Hepatocyte (in vitro differentiated cells): ENCODE measurements at regions not wholly inside any gene's neighbourhood (a gene's known extent, or its start where the extent isn't known, plus 50 kb on each side); places are given as distances from the start of the nearest gene placed in this dataset.
"Not testable (repeated sequence)": the region's sequence is repeated elsewhere in the genome, so short reads cannot be mapped to it uniquely, and the experiment has no call there.

Experiments used
- DNase-seq: peaks from one replicate; pipeline ENCODE4 v3.0.0-alpha.2; 2016; ENCODE audit warnings: low spot score
- H2AFZ ChIP-seq: fragments of 200-600 bp; sonication (generic); 2 replicates; pipeline ENCODE4 v1.6.0; 2016; ENCODE audit warnings: antibody characterized with exemption, mild to moderate bottlenecking
- H3K27ac ChIP-seq: fragments of 200-600 bp; sonication (generic); 2 replicates; pipeline ENCODE4 v1.5.1; 2016; ENCODE audit warnings: mild to moderate bottlenecking
- H3K27me3 ChIP-seq: fragments of 200-600 bp; sonication (generic); 2 replicates; pipeline ENCODE4 v1.6.1; 2016
- H3K36me3 ChIP-seq: fragments of 200-600 bp; sonication (generic); replicated peaks from 2 replicates; pipeline ENCODE4 v1.5.1; 2016; ENCODE audit warnings: low read depth; ENCODE audit not compliant: insufficient read depth
- H3K4me1 ChIP-seq: fragments of 200-600 bp; sonication (generic); 2 replicates; pipeline ENCODE4 v1.5.1; 2016; ENCODE audit warnings: mild to moderate bottlenecking, moderate library complexity; ENCODE audit not compliant: insufficient read depth
- H3K4me2 ChIP-seq: fragments of 200-600 bp; sonication (generic); 2 replicates; pipeline ENCODE4 v1.6.0; 2016
- H3K4me3 ChIP-seq: fragments of 200-600 bp; sonication (generic); 2 replicates; pipeline ENCODE4 v1.5.1; 2016; ENCODE audit warnings: mild to moderate bottlenecking
- H3K79me2 ChIP-seq: fragments of 200-600 bp; sonication (generic); 2 replicates; pipeline ENCODE4 v1.6.0; 2017; ENCODE audit warnings: mild to moderate bottlenecking
- H3K9me2 ChIP-seq: fragments of 200-600 bp; sonication (generic); replicated peaks from 2 replicates; pipeline ENCODE4 v1.6.0; 2017; ENCODE audit warnings: mild to moderate bottlenecking; ENCODE audit not compliant: insufficient read depth
- H3K9me3 ChIP-seq: fragments of 200-600 bp; sonication (generic); 2 replicates; pipeline ENCODE4 v1.5.1; 2016; ENCODE audit warnings: low read depth, mild to moderate bottlenecking
- H4K20me1 ChIP-seq: fragments of 200-600 bp; sonication (generic); 2 replicates; pipeline ENCODE4 v1.6.0; 2016; ENCODE audit warnings: mild to moderate bottlenecking; ENCODE audit not compliant: insufficient read depth, poor library complexity, severe bottlenecking
- CTCF ChIP-seq: fragments of 200-600 bp; sonication (generic); IDR thresholded peaks from 2 replicates; pipeline ENCODE4 v1.5.1; 2016; ENCODE audit warnings: antibody characterized with exemption, mild to moderate bottlenecking; ENCODE audit not compliant: poor library complexity
- EZH2 ChIP-seq: fragments of 200-600 bp; sonication (generic); IDR thresholded peaks from 2 replicates; pipeline ENCODE4 v1.6.1; 2016; ENCODE audit warnings: antibody characterized with exemption, mild to moderate bottlenecking, borderline replicate concordance
- EZH2phosphoT487 ChIP-seq: fragments of 200-600 bp; sonication (generic); IDR thresholded peaks from one replicate; pipeline ENCODE4 v1.6.1; 2018; ENCODE audit warnings: antibody characterized with exemption, mild to moderate bottlenecking, low read depth, moderate library complexity; ENCODE audit not compliant: unreplicated experiment, severe bottlenecking
- WGBS: methylation state at CpG from one replicate; pipeline ENCODE4 v1.1.6; 2016; ENCODE audit warnings: low lambda C conversion rate; ENCODE audit errors: missing lambda C conversion rate; 5-methylcytosine and 5-hydroxymethylcytosine counted together

GRCh38 chr7:68224041-68224741 lies 1227.6 kb downstream of the TYW1 start:
- peak; percentile 23 for DNase-seq
- whole genome bisulfite sequencing, result 61% methylated on average over 10 of the region's 10 CpGs

GRCh38 chr7:68231011-68231410 lies 1234.4 kb downstream of the TYW1 start:
- 83% methylated on average over 6 of the region's 28 CpGs for WGBS
- H3K4me1 ChIP-seq, H3K36me3 ChIP-seq, H2AFZ ChIP-seq, H3K4me2 ChIP-seq, H3K27me3 ChIP-seq, H4K20me1 ChIP-seq, DNase-seq, H3K9me3 ChIP-seq, H3K9me2 ChIP-seq, H3K27ac ChIP-seq, H3K79me2 ChIP-seq, H3K4me3 ChIP-seq: not testable (repeated sequence)

More at GRCh38 chr7:68224041-68224741, 1227.6 kb downstream of the TYW1 start:
- no peaks in the 10 kb centered on the region for H3K9me2 ChIP-seq
- no peaks in the 10 kb centered on the region for H3K27me3 ChIP-seq
- no peak for TF ChIP-seq EZH2
- H4K20me1 ChIP-seq, result no peaks in the 10 kb centered on the region
- no peak overlapping the region for H3K4me3 ChIP-seq
- no peak overlapping the region for H3K4me2 ChIP-seq
- no peaks in the 10 kb centered on the region for H3K36me3 ChIP-seq
- H3K79me2 ChIP-seq, result no peaks in the 10 kb centered on the region
- no peak overlapping the region for H2AFZ ChIP-seq
- no peaks in the 10 kb centered on the region for H3K9me3 ChIP-seq
- H3K4me1 ChIP-seq, result peaks cover 3% of the 10 kb centered on the region
- no peak overlapping the region for H3K27ac ChIP-seq

- Histone ChIP-seq H3K27ac (no peak overlapping the region), H3K79me2 (no peaks in the 10 kb centered on the region), H4K20me1 (no peaks in the 10 kb centered on the region), H3K9me3 (no peaks in the 10 kb centered on the region), H2AFZ (no peak overlapping the region), H3K9me2 (no peaks in the 10 kb centered on the region), H3K27me3 (no peaks in the 10 kb centered on the region), H3K4me2 (no peak overlapping the region), H3K4me3 (no peak overlapping the region), H3K36me3 (no peaks in the 10 kb centered on the region), H3K4me1 (no peaks in the 10 kb centered on the region)
- TF ChIP-seq EZH2phosphoT487 (no peak), CTCF (no peak), EZH2 (no peak)
- peak; percentile 37 for DNase-seq
- 95% methylated on average over 1 of the region's 1 CpG for WGBS
Observed at GRCh38 chr7:68235937-68236336, 1239.3 kb downstream of the TYW1 start.

- H3K36me3 ChIP-seq, result no peaks in the 10 kb centered on the region
- H4K20me1 ChIP-seq, result no peaks in the 10 kb centered on the region
- no peaks in the 10 kb centered on the region for H3K9me3 ChIP-seq
- no peak overlapping the region for H3K4me3 ChIP-seq
- H3K4me2 ChIP-seq, result no peak overlapping the region
- H3K27me3 ChIP-seq, result no peaks in the 10 kb centered on the region
- H3K79me2 ChIP-seq, result no peaks in the 10 kb centered on the region
- peak; percentile 15 for DNase-seq
- H2AFZ ChIP-seq, result no peak overlapping the region
- TF ChIP-seq EZH2phosphoT487 (no peak), EZH2 (no peak), CTCF (no peak)
- H3K4me1 ChIP-seq, result no peaks in the 10 kb centered on the region
- no peak overlapping the region for H3K27ac ChIP-seq
- WGBS, result 32% methylated on average over 4 of the region's 4 CpGs
- H3K9me2 ChIP-seq, result no peaks in the 10 kb centered on the region
Observed at GRCh38 chr7:68238204-68238805, 1241.7 kb downstream of the TYW1 start.
